ENCODE measurements at regions not wholly inside any gene's neighbourhood (a gene's known extent, or its start where the extent isn't known, plus 50 kb on each side); places are given as distances from the start of the nearest gene placed in this dataset.

GRCh38 chr5:68522863-68523262, 307.3 kb downstream of the PIK3R1 start:
- TF ChIP-seq CTCF (IDR thresholded peaks at IDR 0.05) = no peak
- no peaks in the 10 kb centered on the region for H3K36me3 Mint-ChIP-seq
- no peak overlapping the region for H3K27ac Mint-ChIP-seq
- no peaks in the 10 kb centered on the region for H4K20me1 ChIP-seq (ENCODE audit: insufficient read depth, low read length)
- H3K27me3 Mint-ChIP-seq (ENCODE audit: low read depth in 3 of 3) = peaks cover 0 to 5% (median under 1%) of the 10 kb centered on the region in 3 donors
- DNase-seq = no peak
- 97% methylated on average over 3 of the region's 4 CpGs for WGBS (ENCODE audit: insufficient coverage)
- H3K9me3 ChIP-seq (replicated peaks in 1 of 2; ENCODE audit: control insufficient read depth in 1 of 2, insufficient read depth in 1 of 2, low read length in 2 of 2) = peaks cover 0 to 10% of the 10 kb centered on the region in 2 donors
- no peak overlapping the region for H3K27ac ChIP-seq (ENCODE audit: low read depth in 1 of 2, low read length in 2 of 2)
- H3K4me1 Mint-ChIP-seq = peaks cover 11% of the 10 kb centered on the region
- H3K4me3 Mint-ChIP-seq = no peak overlapping the region
- H3K4me1 ChIP-seq (ENCODE audit: control insufficient read depth in 1 of 2, insufficient read depth in 2 of 2, low read length in 2 of 2) = peaks cover 18 to 20% of the 10 kb centered on the region in 2 donors
- H3K9me3 Mint-ChIP-seq = peaks cover 3 to 22% (median 9%) of the 10 kb centered on the region in 7 donors
- H2AFZ ChIP-seq (ENCODE audit: insufficient read depth, low read depth, low read length, poor library complexity, severe bottlenecking) = no peak overlapping the region
- intact Hi-C loops (cut with micrococcal nuclease) = no loop called here
- no peak overlapping the region for H3K9ac ChIP-seq (ENCODE audit: insufficient read depth, low read length, poor library complexity, severe bottlenecking)
- H3K36me3 ChIP-seq (replicated peaks in 1 of 2; ENCODE audit: control insufficient read depth in 1 of 2, insufficient read depth in 2 of 2, low read length in 2 of 2) = no peaks in the 10 kb centered on the region
- no peak overlapping the region for H3K4me3 ChIP-seq (replicated peaks in 1 of 3; ENCODE audit: low read depth in 2 of 3, low read length in 3 of 3)
- H3K27me3 ChIP-seq (ENCODE audit: control insufficient read depth in 2 of 2, insufficient read depth in 2 of 2, low read length in 2 of 2) = no peaks in the 10 kb centered on the region
- no peak overlapping the region for H3K4me2 ChIP-seq (replicated peaks; ENCODE audit: extremely low read depth, low read length, poor library complexity, severe bottlenecking)
- H3K79me2 ChIP-seq (ENCODE audit: insufficient read depth, low read length) = no peaks in the 10 kb centered on the region

DNA sequence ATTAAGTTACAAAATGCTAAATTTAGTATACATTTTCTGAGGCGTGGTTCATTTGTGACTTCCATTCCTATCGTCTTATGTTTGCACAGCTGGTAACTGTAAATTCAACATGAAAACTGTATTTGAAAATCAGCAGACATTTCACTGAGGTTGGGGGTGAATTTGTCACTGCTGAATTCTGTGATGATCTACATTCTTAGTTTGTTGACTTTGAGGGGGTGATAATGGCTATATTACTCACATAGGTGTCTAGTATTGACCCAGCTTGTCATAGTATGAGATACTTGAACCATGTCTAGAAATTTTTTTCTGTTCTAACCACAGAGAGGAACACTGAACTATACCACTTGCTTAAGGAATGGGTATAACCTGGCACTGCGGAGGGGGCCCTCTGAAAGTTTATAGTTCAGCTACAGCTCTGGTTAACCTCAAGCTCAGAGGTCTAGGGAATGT, 313.3 kb downstream of the PIK3R1 start:
- no peak overlapping the region for H3K27ac Mint-ChIP-seq
- H3K4me1 Mint-ChIP-seq = peaks cover 6% of the 10 kb centered on the region
- H3K9me3 Mint-ChIP-seq = peaks cover 9 to 23% (median 11%) of the 10 kb centered on the region in 7 donors
- no peak for DNase-seq
- H3K4me3 ChIP-seq (replicated peaks in 1 of 3; ENCODE audit: low read depth in 2 of 3, low read length in 3 of 3) = no peak overlapping the region
- H3K27me3 Mint-ChIP-seq (ENCODE audit: low read depth in 3 of 3) = peaks cover 0 to 2% (median 0%) of the 10 kb centered on the region in 3 donors
- no peak overlapping the region for H3K4me3 Mint-ChIP-seq
- intact Hi-C loops (cut with micrococcal nuclease) = no loop called here
- no peak overlapping the region for H2AFZ ChIP-seq (ENCODE audit: insufficient read depth, low read depth, low read length, poor library complexity, severe bottlenecking)
- H3K4me1 ChIP-seq (ENCODE audit: control insufficient read depth in 1 of 2, insufficient read depth in 2 of 2, low read length in 2 of 2) = peaks cover 9 to 11% of the 10 kb centered on the region in 2 donors
- no peak overlapping the region for H3K4me2 ChIP-seq (replicated peaks; ENCODE audit: extremely low read depth, low read length, poor library complexity, severe bottlenecking)
- H3K36me3 Mint-ChIP-seq = no peaks in the 10 kb centered on the region
- no peaks in the 10 kb centered on the region for H3K27me3 ChIP-seq (ENCODE audit: control insufficient read depth in 2 of 2, insufficient read depth in 2 of 2, low read length in 2 of 2)
- H3K79me2 ChIP-seq (ENCODE audit: insufficient read depth, low read length) = no peaks in the 10 kb centered on the region
- no CpG with 5 or more reads among the region's 3 CpGs for WGBS (ENCODE audit: insufficient coverage)
- no peak overlapping the region for H3K27ac ChIP-seq (ENCODE audit: low read depth in 1 of 2, low read length in 2 of 2)
- H3K9me3 ChIP-seq (replicated peaks in 1 of 2; ENCODE audit: control insufficient read depth in 1 of 2, insufficient read depth in 1 of 2, low read length in 2 of 2) = peaks cover 5 to 10% of the 10 kb centered on the region in 2 donors
- no peak overlapping the region for H3K9ac ChIP-seq (ENCODE audit: insufficient read depth, low read length, poor library complexity, severe bottlenecking)
- H4K20me1 ChIP-seq (ENCODE audit: insufficient read depth, low read length) = no peaks in the 10 kb centered on the region
- no peak for TF ChIP-seq CTCF (IDR thresholded peaks at IDR 0.05)
- no peaks in the 10 kb centered on the region for H3K36me3 ChIP-seq (replicated peaks in 1 of 2; ENCODE audit: control insufficient read depth in 1 of 2, insufficient read depth in 2 of 2, low read length in 2 of 2)

Measured in CD14-positive monocyte (primary cell).